ENCODE measurements at regions not wholly inside any gene's neighbourhood (a gene's known extent, or its start where the extent isn't known, plus 50 kb on each side); places are given as distances from the start of the nearest gene placed in this dataset.

DNA sequence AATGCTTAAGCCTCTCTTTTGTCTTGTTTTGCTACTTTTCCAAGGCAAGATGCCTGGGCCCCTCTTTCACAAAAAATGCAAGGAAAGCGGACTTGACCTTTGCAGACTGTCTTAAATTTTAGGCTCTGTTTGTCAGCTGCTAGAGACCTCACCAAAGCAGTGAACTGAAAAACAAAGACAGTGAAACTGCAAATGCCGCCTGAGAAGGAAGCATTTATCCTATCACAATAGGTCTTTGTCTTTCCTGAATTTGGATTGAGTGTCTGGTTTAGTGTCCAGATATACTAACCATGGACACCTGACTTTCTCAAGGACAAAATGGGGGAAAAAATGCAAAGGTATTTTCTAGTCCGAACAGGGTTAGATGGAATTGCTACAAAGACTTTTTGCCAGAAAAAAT is 256.9 kb downstream of the INHBA start:
- Histone ChIP-seq H3K4me2 (ENCODE audit: low read length) (no peak overlapping the region), H3K4me3 (ENCODE audit: low read depth, low read length, poor library complexity, severe bottlenecking) (no peak overlapping the region)
- POLR2A ChIA-PET: interaction anchor here (0.6 kb wide), 1 partner anchor 20 kb away, joined by 4 read pairs; no protein-coding TSS in a partner anchor

DNA sequence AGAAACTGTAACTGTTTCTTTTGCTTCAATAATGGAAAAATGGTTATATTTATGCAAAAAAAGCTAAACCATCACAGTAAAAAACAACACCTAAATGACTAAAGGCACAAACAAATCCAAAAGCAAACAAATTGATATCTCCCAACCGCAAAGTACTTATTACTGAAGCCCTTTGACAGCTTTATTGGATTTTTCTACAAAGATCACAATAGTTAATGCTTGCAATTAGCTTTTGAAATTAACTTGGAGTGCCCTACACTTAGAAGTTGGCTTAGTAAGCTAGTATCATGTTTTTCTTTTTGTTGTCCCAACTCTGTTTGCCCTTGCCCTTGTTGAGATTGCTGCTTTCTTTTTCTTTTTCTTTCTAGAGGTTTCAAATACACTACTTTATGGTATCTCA is 257.5 kb downstream of the INHBA start:
- DNase-seq (ENCODE audit: low spot score): no peak
- no peaks in the 10 kb centered on the region for H4K20me1 ChIP-seq (ENCODE audit: insufficient read depth, low read length)
- no peaks in the 10 kb centered on the region for H3K4me1 ChIP-seq (ENCODE audit: insufficient read depth, low read length, poor library complexity, severe bottlenecking)
- no peaks in the 10 kb centered on the region for H3K79me2 ChIP-seq (ENCODE audit: insufficient read depth, low read depth, low read length)
- H3K9me2 ChIP-seq (ENCODE audit: insufficient read depth, low read length): no peaks in the 10 kb centered on the region
- no peaks in the 10 kb centered on the region for H3K9me3 ChIP-seq (ENCODE audit: low read length)
- H3K4me2 ChIP-seq (ENCODE audit: low read length): no peak overlapping the region
- no peak overlapping the region for H2AFZ ChIP-seq (ENCODE audit: low read length)
- POLR2A ChIA-PET: no interaction called here
- no peak overlapping the region for H3K4me3 ChIP-seq (ENCODE audit: low read depth, low read length, poor library complexity, severe bottlenecking)
- intact Hi-C loops (cut with micrococcal nuclease; ENCODE audit: unreplicated experiment): no loop called here
- CTCF ChIA-PET (ENCODE audit: unreplicated experiment): no interaction called here
- TF ChIP-seq CTCF (conservative IDR thresholded peaks at IDR 0.05; ENCODE audit: low read length): no peak
- no peak for TF ChIP-seq EZH2phosphoT487 (IDR thresholded peaks at IDR 0.05; ENCODE audit: borderline replicate concordance, low read depth, low read length)
- no peaks in the 10 kb centered on the region for H3K36me3 ChIP-seq (ENCODE audit: insufficient read depth, low read length)
- BruUV-seq (replicated peaks): no TSS peak
- no peak overlapping the region for H3K27ac ChIP-seq (ENCODE audit: low read depth, low read length, poor library complexity, severe bottlenecking)

More for the DNA sequence above, 256.9 kb downstream of the INHBA start:
- no peaks in the 10 kb centered on the region for H3K79me2 ChIP-seq (ENCODE audit: insufficient read depth, low read depth, low read length)
- H3K9me2 ChIP-seq (ENCODE audit: insufficient read depth, low read length): no peaks in the 10 kb centered on the region
- TF ChIP-seq CTCF (conservative IDR thresholded peaks at IDR 0.05; ENCODE audit: low read length): no peak
- H4K20me1 ChIP-seq (ENCODE audit: insufficient read depth, low read length): no peaks in the 10 kb centered on the region
- no peak overlapping the region for H2AFZ ChIP-seq (ENCODE audit: low read length)
- no peaks in the 10 kb centered on the region for H3K4me1 ChIP-seq (ENCODE audit: insufficient read depth, low read length, poor library complexity, severe bottlenecking)
- CTCF ChIA-PET (ENCODE audit: unreplicated experiment): no interaction called here
- no peaks in the 10 kb centered on the region for H3K36me3 ChIP-seq (ENCODE audit: insufficient read depth, low read length)
- DNase-seq (ENCODE audit: low spot score): no peak
- H3K27ac ChIP-seq (ENCODE audit: low read depth, low read length, poor library complexity, severe bottlenecking): no peak overlapping the region
- intact Hi-C loops (cut with micrococcal nuclease; ENCODE audit: unreplicated experiment): no loop called here
- no peaks in the 10 kb centered on the region for H3K9me3 ChIP-seq (ENCODE audit: low read length)
- no TSS peak for BruUV-seq (replicated peaks)

GRCh38 chr7:41439515-41439879 is 263.4 kb downstream of the INHBA start:
- Histone ChIP-seq H3K4me3 (ENCODE audit: low read depth, low read length, poor library complexity, severe bottlenecking) (no peak overlapping the region), H3K4me2 (ENCODE audit: low read length) (no peak overlapping the region), H3K4me1 (ENCODE audit: insufficient read depth, low read length, poor library complexity, severe bottlenecking) (no peaks in the 10 kb centered on the region), H3K36me3 (ENCODE audit: insufficient read depth, low read length) (no peaks in the 10 kb centered on the region), H3K9me3 (ENCODE audit: low read length) (no peaks in the 10 kb centered on the region), H3K9me2 (ENCODE audit: insufficient read depth, low read length) (no peaks in the 10 kb centered on the region; the same call in 1 of the 2 replicates), H3K27ac (ENCODE audit: low read depth, low read length, poor library complexity, severe bottlenecking) (no peak overlapping the region), H2AFZ (ENCODE audit: low read length) (no peak overlapping the region), H4K20me1 (ENCODE audit: insufficient read depth, low read length) (no peaks in the 10 kb centered on the region), H3K79me2 (ENCODE audit: insufficient read depth, low read depth, low read length) (no peaks in the 10 kb centered on the region)
- no TSS peak for BruUV-seq (replicated peaks)
- no peak for DNase-seq (ENCODE audit: low spot score)
- POLR2A ChIA-PET: interaction anchor here (0.6 to 1.0 kb wide), 2 partner anchors 9 to 1260 kb away, joined by 3 read pairs; no protein-coding TSS in a partner anchor
- intact Hi-C loops (cut with micrococcal nuclease; ENCODE audit: unreplicated experiment): no loop called here
- CTCF ChIA-PET (ENCODE audit: unreplicated experiment): no interaction called here
- TF ChIP-seq CTCF (conservative IDR thresholded peaks at IDR 0.05; ENCODE audit: low read length) (no peak), EZH2phosphoT487 (IDR thresholded peaks at IDR 0.05; ENCODE audit: borderline replicate concordance, low read depth, low read length) (no peak)
